HL-60 (cell line): ENCODE measurements at regions not wholly inside any gene's neighbourhood (a gene's known extent, or its start where the extent isn't known, plus 50 kb on each side); places are given as distances from the start of the nearest gene placed in this dataset.

Experiments
- CTCF ChIP-seq: IDR thresholded peaks from one replicate; pipeline ENCODE4 v1.5.1; 2011; ENCODE audit warnings: low read length, control low read depth, inconsistent platforms; ENCODE audit not compliant: insufficient read depth
- GABPA ChIP-seq: IDR thresholded peaks from 2 replicates; pipeline ENCODE4 v1.6.1; 2012; ENCODE audit warnings: low read depth
- POLR2AphosphoS5 ChIP-seq: IDR thresholded peaks from 2 replicates; pipeline ENCODE4 v1.6.1; 2012; ENCODE audit warnings: low read depth
- REST ChIP-seq: IDR thresholded peaks from 2 replicates; pipeline ENCODE4 v1.6.1; 2012; ENCODE audit warnings: low read depth; ENCODE audit not compliant: insufficient replicate concordance

- no peak for TF ChIP-seq CTCF
- TF ChIP-seq POLR2AphosphoS5: no peak
- TF ChIP-seq REST: no peak
- no peak for TF ChIP-seq GABPA
Observed at GRCh38 chr2:2850859-2851258, 519.8 kb upstream of the MYT1L start.
